HEK293 (cell line): ENCODE measurements at regions not wholly inside any gene's neighbourhood (a gene's known extent, or its start where the extent isn't known, plus 50 kb on each side); places are given as distances from the start of the nearest gene placed in this dataset.

ENCODE experiments used
- ZNF121 ChIP-seq: fragments of 450-650 bp; formaldehyde crosslinking; IDR thresholded peaks from 2 replicates; pipeline ENCODE4 v1.5.1; 2016; ENCODE audit warnings: missing biosample characterization, missing genetic modification characterization
- ZSCAN16 ChIP-seq: fragments of 450-650 bp; formaldehyde crosslinking; IDR thresholded peaks from 2 replicates; pipeline ENCODE4 v1.5.1; 2016; ENCODE audit warnings: missing biosample characterization, missing genetic modification characterization
- TF ChIP-seq, protein P1 (sequence below): fragments of 450-650 bp; formaldehyde crosslinking; IDR thresholded peaks from 2 replicates; pipeline ENCODE4 v1.5.1; 2016; ENCODE audit warnings: missing biosample characterization, missing genetic modification characterization
- TF ChIP-seq, protein P2 (sequence below): fragments of 450-650 bp; formaldehyde crosslinking; IDR thresholded peaks from 2 replicates; pipeline ENCODE4 v1.5.1; 2016; ENCODE audit warnings: missing biosample characterization, missing genetic modification characterization

GRCh38 chr7:119949053-119949452 lies 323.9 kb upstream of the KCND2 start:
- TF ChIP-seq, protein P1, sequence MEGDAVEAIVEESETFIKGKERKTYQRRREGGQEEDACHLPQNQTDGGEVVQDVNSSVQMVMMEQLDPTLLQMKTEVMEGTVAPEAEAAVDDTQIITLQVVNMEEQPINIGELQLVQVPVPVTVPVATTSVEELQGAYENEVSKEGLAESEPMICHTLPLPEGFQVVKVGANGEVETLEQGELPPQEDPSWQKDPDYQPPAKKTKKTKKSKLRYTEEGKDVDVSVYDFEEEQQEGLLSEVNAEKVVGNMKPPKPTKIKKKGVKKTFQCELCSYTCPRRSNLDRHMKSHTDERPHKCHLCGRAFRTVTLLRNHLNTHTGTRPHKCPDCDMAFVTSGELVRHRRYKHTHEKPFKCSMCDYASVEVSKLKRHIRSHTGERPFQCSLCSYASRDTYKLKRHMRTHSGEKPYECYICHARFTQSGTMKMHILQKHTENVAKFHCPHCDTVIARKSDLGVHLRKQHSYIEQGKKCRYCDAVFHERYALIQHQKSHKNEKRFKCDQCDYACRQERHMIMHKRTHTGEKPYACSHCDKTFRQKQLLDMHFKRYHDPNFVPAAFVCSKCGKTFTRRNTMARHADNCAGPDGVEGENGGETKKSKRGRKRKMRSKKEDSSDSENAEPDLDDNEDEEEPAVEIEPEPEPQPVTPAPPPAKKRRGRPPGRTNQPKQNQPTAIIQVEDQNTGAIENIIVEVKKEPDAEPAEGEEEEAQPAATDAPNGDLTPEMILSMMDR (tag by site-specific recombination) = no peak
- no peak for TF ChIP-seq ZSCAN16 (tag by site-specific recombination)
- TF ChIP-seq ZNF121 (tag by site-specific recombination) = no peak
- TF ChIP-seq, protein P2, sequence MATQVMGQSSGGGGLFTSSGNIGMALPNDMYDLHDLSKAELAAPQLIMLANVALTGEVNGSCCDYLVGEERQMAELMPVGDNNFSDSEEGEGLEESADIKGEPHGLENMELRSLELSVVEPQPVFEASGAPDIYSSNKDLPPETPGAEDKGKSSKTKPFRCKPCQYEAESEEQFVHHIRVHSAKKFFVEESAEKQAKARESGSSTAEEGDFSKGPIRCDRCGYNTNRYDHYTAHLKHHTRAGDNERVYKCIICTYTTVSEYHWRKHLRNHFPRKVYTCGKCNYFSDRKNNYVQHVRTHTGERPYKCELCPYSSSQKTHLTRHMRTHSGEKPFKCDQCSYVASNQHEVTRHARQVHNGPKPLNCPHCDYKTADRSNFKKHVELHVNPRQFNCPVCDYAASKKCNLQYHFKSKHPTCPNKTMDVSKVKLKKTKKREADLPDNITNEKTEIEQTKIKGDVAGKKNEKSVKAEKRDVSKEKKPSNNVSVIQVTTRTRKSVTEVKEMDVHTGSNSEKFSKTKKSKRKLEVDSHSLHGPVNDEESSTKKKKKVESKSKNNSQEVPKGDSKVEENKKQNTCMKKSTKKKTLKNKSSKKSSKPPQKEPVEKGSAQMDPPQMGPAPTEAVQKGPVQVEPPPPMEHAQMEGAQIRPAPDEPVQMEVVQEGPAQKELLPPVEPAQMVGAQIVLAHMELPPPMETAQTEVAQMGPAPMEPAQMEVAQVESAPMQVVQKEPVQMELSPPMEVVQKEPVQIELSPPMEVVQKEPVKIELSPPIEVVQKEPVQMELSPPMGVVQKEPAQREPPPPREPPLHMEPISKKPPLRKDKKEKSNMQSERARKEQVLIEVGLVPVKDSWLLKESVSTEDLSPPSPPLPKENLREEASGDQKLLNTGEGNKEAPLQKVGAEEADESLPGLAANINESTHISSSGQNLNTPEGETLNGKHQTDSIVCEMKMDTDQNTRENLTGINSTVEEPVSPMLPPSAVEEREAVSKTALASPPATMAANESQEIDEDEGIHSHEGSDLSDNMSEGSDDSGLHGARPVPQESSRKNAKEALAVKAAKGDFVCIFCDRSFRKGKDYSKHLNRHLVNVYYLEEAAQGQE (tag by site-specific recombination) = no peak
